Stimulated activated naive CD8-positive, alpha-beta T cell treated with anti-CD3 and anti-CD28 coated beads, Interleukin-15, Interleukin-2, amounts not matched to agents 100 U/mL and 50 U/mL, for 24 hours (primary cell): ENCODE measurements at regions not wholly inside any gene's neighbourhood (a gene's known extent, or its start where the extent isn't known, plus 50 kb on each side); places are given as distances from the start of the nearest gene placed in this dataset.

ENCODE experiments used
- ATAC-seq: fragments of 150-1000 bp; cut with Tn5 transposase; one replicate; pipeline ENCODE4 v1.10.0; 2021
- DNase-seq: peaks from one replicate; pipeline ENCODE4 v3.0.0; 2021

- ATAC-seq, result no peak
- DNase-seq, result no peak
Measured at GRCh38 chr5:156271569-156271968, 55.4 kb upstream of the SGCD start.

- ATAC-seq (no peak), DNase-seq (no peak)
Measured at GRCh38 chr5:156272139-156272538, 54.8 kb upstream of the SGCD start.

- DNase-seq (no peak), ATAC-seq (no peak)
Measured at GRCh38 chr5:156273325-156273724, 53.6 kb upstream of the SGCD start.

- no peak for DNase-seq
- ATAC-seq, result no peak
Measured at GRCh38 chr5:156274453-156274852, 52.5 kb upstream of the SGCD start.
